BLaER1 (cell line): ENCODE measurements at regions not wholly inside any gene's neighbourhood (a gene's known extent, or its start where the extent isn't known, plus 50 kb on each side); places are given as distances from the start of the nearest gene placed in this dataset.

Experiments
- H3K27ac ChIP-seq: shearing (Covaris generic); formaldehyde crosslinking; 2 replicates; pipeline ENCODE4 v1.8.1; 2022
- H3K27me3 ChIP-seq: shearing (Covaris generic); formaldehyde crosslinking; 2 replicates; pipeline ENCODE4 v1.8.1; 2022
- H3K36me3 ChIP-seq: shearing (Covaris generic); formaldehyde crosslinking; 2 replicates; pipeline ENCODE4 v1.8.1; 2022
- H3K4me1 ChIP-seq: shearing (Covaris generic); formaldehyde crosslinking; 2 replicates; pipeline ENCODE4 v1.8.1; 2022
- H3K4me2 ChIP-seq: shearing (Covaris generic); formaldehyde crosslinking; 2 replicates; pipeline ENCODE4 v1.8.1; 2022
- H3K4me3 ChIP-seq: shearing (Covaris generic); formaldehyde crosslinking; 2 replicates; pipeline ENCODE4 v1.8.1; 2022
- H3K9ac ChIP-seq: shearing (Covaris generic); formaldehyde crosslinking; 2 replicates; pipeline ENCODE4 v1.8.1; 2022
- H3K9me3 ChIP-seq: shearing (Covaris generic); formaldehyde crosslinking; 2 replicates; pipeline ENCODE4 v1.8.1; 2022
- H4K20me1 ChIP-seq: shearing (Covaris generic); formaldehyde crosslinking; 2 replicates; pipeline ENCODE4 v1.8.1; 2022
- Cebpa-rat ChIP-seq: shearing (Covaris generic); IDR thresholded peaks from 2 replicates; pipeline ENCODE4 v1.8.1; 2022

GRCh38 chr11:104322696-104323095 is 158.7 kb upstream of the PDGFD start:
- Histone ChIP-seq H3K4me1 (no peaks in the 10 kb centered on the region), H3K27ac (no peak overlapping the region), H3K36me3 (no peaks in the 10 kb centered on the region), H3K27me3 (no peaks in the 10 kb centered on the region), H3K9me3 (no peaks in the 10 kb centered on the region), H3K9ac (no peak overlapping the region), H4K20me1 (no peaks in the 10 kb centered on the region), H3K4me2 (no peak overlapping the region), H3K4me3 (no peak overlapping the region)
- no peak for TF ChIP-seq Cebpa-rat

- no peak overlapping the region for H3K4me3 ChIP-seq
- no peak overlapping the region for H3K4me2 ChIP-seq
- H3K9me3 ChIP-seq, result no peaks in the 10 kb centered on the region
- no peak for TF ChIP-seq Cebpa-rat
- no peaks in the 10 kb centered on the region for H3K27me3 ChIP-seq
- H3K4me1 ChIP-seq, result no peaks in the 10 kb centered on the region
- H3K27ac ChIP-seq, result no peak overlapping the region
- no peak overlapping the region for H3K9ac ChIP-seq
- no peaks in the 10 kb centered on the region for H4K20me1 ChIP-seq
- no peaks in the 10 kb centered on the region for H3K36me3 ChIP-seq
Observed at GRCh38 chr11:104320956-104321355, 157.0 kb upstream of the PDGFD start.

DNA sequence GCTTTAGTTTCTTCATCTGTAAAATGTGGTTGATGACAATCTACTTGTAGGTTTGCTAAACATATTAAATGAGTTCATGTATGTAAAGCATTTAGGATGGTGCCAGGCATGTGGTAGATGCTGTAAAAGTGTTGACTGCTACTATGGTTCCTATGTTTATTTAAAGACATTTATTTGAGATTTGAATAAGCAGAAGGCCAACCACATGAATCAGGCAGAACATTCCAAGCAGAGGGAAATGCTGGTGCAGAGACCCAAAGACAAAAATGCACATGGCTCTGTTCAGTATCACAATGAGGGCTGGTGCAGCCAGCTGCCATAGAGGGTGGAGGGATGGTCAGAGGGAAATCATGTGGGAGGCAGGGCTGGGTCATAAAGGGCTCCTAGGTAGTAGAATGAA is 156.2 kb upstream of the PDGFD start:
- H3K9ac ChIP-seq, result no peak overlapping the region
- no peaks in the 10 kb centered on the region for H3K9me3 ChIP-seq
- TF ChIP-seq Cebpa-rat, result no peak
- no peaks in the 10 kb centered on the region for H3K4me1 ChIP-seq
- H3K4me2 ChIP-seq, result no peak overlapping the region
- H4K20me1 ChIP-seq, result no peaks in the 10 kb centered on the region
- H3K27ac ChIP-seq, result no peak overlapping the region
- no peak overlapping the region for H3K4me3 ChIP-seq
- H3K27me3 ChIP-seq, result no peaks in the 10 kb centered on the region
- no peaks in the 10 kb centered on the region for H3K36me3 ChIP-seq

DNA sequence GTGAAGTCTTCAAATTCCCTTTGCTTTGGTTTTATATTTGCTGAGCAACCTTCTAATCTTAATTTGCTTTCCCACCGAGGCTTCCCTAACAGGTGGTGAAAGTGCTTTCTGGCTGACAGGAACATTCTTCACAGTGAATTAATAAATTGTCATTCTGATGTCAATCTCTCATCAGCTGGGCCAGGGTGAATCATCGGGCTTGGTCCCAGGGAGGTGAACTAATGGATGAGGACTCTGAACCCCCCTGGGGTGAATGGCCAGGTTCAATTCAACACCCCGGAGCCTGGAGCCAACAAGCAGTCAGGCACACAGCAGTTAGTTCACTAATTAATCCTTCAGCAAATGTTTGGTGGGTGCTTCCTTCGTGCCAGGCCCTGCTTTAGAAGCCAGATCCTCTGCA is 155.4 kb upstream of the PDGFD start:
- no peak overlapping the region for H3K27ac ChIP-seq
- H3K27me3 ChIP-seq, result no peaks in the 10 kb centered on the region
- no peaks in the 10 kb centered on the region for H3K4me1 ChIP-seq
- no peaks in the 10 kb centered on the region for H3K36me3 ChIP-seq
- no peaks in the 10 kb centered on the region for H4K20me1 ChIP-seq
- H3K9me3 ChIP-seq, result no peaks in the 10 kb centered on the region
- no peak overlapping the region for H3K4me2 ChIP-seq
- no peak for TF ChIP-seq Cebpa-rat
- no peak overlapping the region for H3K4me3 ChIP-seq
- H3K9ac ChIP-seq, result no peak overlapping the region

DNA sequence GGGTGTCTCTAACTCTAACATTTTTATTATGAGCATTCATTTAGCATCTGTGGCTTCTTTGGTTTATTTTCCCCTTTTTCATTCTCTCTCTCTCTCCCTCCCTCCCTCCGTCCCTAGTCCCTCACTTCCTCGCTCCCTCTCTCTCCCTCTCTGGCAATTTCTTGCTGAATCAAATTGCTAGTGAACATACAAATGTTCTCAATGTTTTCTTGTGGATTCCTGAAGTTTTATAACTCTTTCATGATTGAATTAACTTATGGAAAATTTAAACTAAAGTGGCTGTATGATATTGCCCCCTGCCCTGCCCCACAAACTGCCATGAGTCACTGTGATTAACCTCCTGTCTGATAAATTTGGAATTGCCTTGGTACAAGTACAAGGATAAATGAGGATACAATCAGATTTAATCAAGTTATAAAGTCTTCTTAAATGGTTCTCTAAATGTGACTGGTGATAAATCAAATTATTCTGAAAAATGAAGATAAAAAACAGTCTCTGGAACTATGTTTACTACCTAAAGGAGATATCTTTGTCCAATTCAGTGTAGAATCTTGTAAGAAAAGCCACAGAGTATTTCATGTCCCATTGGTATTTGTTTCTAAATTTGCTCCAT is 143.0 kb upstream of the PDGFD start:
- Histone ChIP-seq H4K20me1 (no peaks in the 10 kb centered on the region), H3K4me2 (no peak overlapping the region), H3K9ac (no peak overlapping the region), H3K36me3 (no peaks in the 10 kb centered on the region), H3K9me3 (no peaks in the 10 kb centered on the region), H3K4me1 (no peaks in the 10 kb centered on the region), H3K27ac (no peak overlapping the region), H3K27me3 (no peaks in the 10 kb centered on the region), H3K4me3 (no peak overlapping the region)
- no peak for TF ChIP-seq Cebpa-rat

- no peak overlapping the region for H3K4me3 ChIP-seq
- no peak for TF ChIP-seq Cebpa-rat
- no peaks in the 10 kb centered on the region for H3K4me1 ChIP-seq
- no peaks in the 10 kb centered on the region for H3K36me3 ChIP-seq
- H3K9me3 ChIP-seq, result no peaks in the 10 kb centered on the region
- no peak overlapping the region for H3K4me2 ChIP-seq
- no peak overlapping the region for H3K9ac ChIP-seq
- no peaks in the 10 kb centered on the region for H3K27me3 ChIP-seq
- H4K20me1 ChIP-seq, result no peaks in the 10 kb centered on the region
- no peak overlapping the region for H3K27ac ChIP-seq
Observed at GRCh38 chr11:104301776-104302175, 137.8 kb upstream of the PDGFD start.

- Histone ChIP-seq H3K4me2 (no peak overlapping the region), H3K27ac (no peak overlapping the region), H3K9ac (no peak overlapping the region), H4K20me1 (no peaks in the 10 kb centered on the region), H3K9me3 (no peaks in the 10 kb centered on the region), H3K4me3 (no peak overlapping the region), H3K4me1 (no peaks in the 10 kb centered on the region), H3K27me3 (no peaks in the 10 kb centered on the region), H3K36me3 (no peaks in the 10 kb centered on the region)
- no peak for TF ChIP-seq Cebpa-rat
Observed at GRCh38 chr11:104291646-104292045, 127.7 kb upstream of the PDGFD start.

GRCh38 chr11:104286129-104286528 is 122.2 kb upstream of the PDGFD start:
- Histone ChIP-seq H3K4me2 (no peak overlapping the region), H3K9me3 (no peaks in the 10 kb centered on the region), H3K36me3 (no peaks in the 10 kb centered on the region), H4K20me1 (no peaks in the 10 kb centered on the region), H3K4me3 (no peak overlapping the region), H3K9ac (no peak overlapping the region), H3K27me3 (no peaks in the 10 kb centered on the region), H3K4me1 (no peaks in the 10 kb centered on the region), H3K27ac (no peak overlapping the region)
- no peak for TF ChIP-seq Cebpa-rat

DNA sequence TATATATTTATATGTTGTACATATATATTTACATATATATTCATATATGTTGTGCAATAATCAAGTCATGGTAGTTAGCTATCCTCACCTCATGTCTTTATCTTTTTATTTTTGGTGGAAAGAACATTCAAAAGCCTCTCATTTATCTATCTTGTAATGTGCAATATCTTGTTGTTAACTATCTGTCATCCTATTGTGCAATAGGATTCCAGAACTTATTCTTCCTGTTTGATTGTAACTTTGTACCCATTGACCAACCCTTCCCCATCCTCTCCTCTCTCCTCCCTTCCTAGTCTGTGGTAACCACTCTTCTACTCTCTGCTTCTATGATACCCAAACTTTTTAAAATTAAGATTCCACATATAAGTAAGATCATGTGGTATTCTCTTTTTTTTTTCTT is 115.6 kb upstream of the PDGFD start:
- H3K4me3 ChIP-seq, result no peak overlapping the region
- H3K27me3 ChIP-seq, result no peaks in the 10 kb centered on the region
- H3K36me3 ChIP-seq, result no peaks in the 10 kb centered on the region
- H4K20me1 ChIP-seq, result no peaks in the 10 kb centered on the region
- no peaks in the 10 kb centered on the region for H3K9me3 ChIP-seq
- H3K4me2 ChIP-seq, result no peak overlapping the region
- H3K9ac ChIP-seq, result no peak overlapping the region
- TF ChIP-seq Cebpa-rat, result no peak; the same call in 1 of the 2 replicates
- H3K4me1 ChIP-seq, result no peaks in the 10 kb centered on the region
- H3K27ac ChIP-seq, result no peak overlapping the region

- no peaks in the 10 kb centered on the region for H4K20me1 ChIP-seq
- H3K9me3 ChIP-seq, result no peaks in the 10 kb centered on the region
- no peaks in the 10 kb centered on the region for H3K36me3 ChIP-seq
- no peaks in the 10 kb centered on the region for H3K27me3 ChIP-seq
- no peaks in the 10 kb centered on the region for H3K4me1 ChIP-seq
- no peak overlapping the region for H3K4me2 ChIP-seq
- TF ChIP-seq Cebpa-rat, result no peak
- no peak overlapping the region for H3K27ac ChIP-seq
- no peak overlapping the region for H3K9ac ChIP-seq
- no peak overlapping the region for H3K4me3 ChIP-seq
Observed at GRCh38 chr11:104275992-104276391, 112.0 kb upstream of the PDGFD start.

GRCh38 chr11:104260456-104260855 is 96.5 kb upstream of the PDGFD start:
- no peak overlapping the region for H3K4me3 ChIP-seq
- no peaks in the 10 kb centered on the region for H3K4me1 ChIP-seq
- no peak for TF ChIP-seq Cebpa-rat
- no peaks in the 10 kb centered on the region for H3K36me3 ChIP-seq
- H3K27me3 ChIP-seq, result no peaks in the 10 kb centered on the region
- no peak overlapping the region for H3K9ac ChIP-seq
- no peaks in the 10 kb centered on the region for H4K20me1 ChIP-seq
- H3K4me2 ChIP-seq, result no peak overlapping the region
- no peak overlapping the region for H3K27ac ChIP-seq
- no peaks in the 10 kb centered on the region for H3K9me3 ChIP-seq
